ENCODE measurements at regions not wholly inside any gene's neighbourhood (a gene's known extent, or its start where the extent isn't known, plus 50 kb on each side); places are given as distances from the start of the nearest gene placed in this dataset.

GRCh38 chr16:85284141-85284817 lies 172.0 kb upstream of the CIBAR2 start:
- TF ChIP-seq CTCF (IDR thresholded peaks at IDR 0.05) (no peak), POLR2A (IDR thresholded peaks at IDR 0.05) (no peak)
